HCT116 (cell line): ENCODE measurements at regions not wholly inside any gene's neighbourhood (a gene's known extent, or its start where the extent isn't known, plus 50 kb on each side); places are given as distances from the start of the nearest gene placed in this dataset.

Experiments used
- ATAC-seq: fragments of 200-7000 bp; cut with Tn5 transposase; 2 replicates; pipeline ENCODE4 v1.9.1; 2020; ENCODE audit warnings: mild to moderate bottlenecking, moderate library complexity
- BruUV-seq: library from RNA; stranded (reverse); fragments of 400-500 nt; replicated peaks from 2 replicates; lab custom pipeline; 2021; lab: Mats Ljungman, UMichigan
- CTCF ChIA-PET: fragments of 300-600 bp; sonication (Branson Sonifier 250); formaldehyde crosslinking; loops from one replicate; lab custom pipeline; 2021; ENCODE audit warnings: antibody characterized with exemption; lab: Charles Lee
- POLR2A ChIA-PET: fragments of 300-600, 350-600 bp; sonication (Branson Sonifier 250); formaldehyde crosslinking; loops from one replicate; lab custom pipeline; 2021; ENCODE audit warnings: antibody characterized with exemption; lab: Charles Lee
- RAD21 ChIA-PET, 2 experiments: fragments of 300-600 bp; sonication (Branson Sonifier 250); formaldehyde crosslinking; loops; one replicate each; lab custom pipeline; 2023; ENCODE audit warnings: low total read pairs in 2 of 2; ENCODE audit not compliant: uncharacterized antibody in 2 of 2, unreplicated experiment in 2 of 2, low non-redundant PET in 1 of 2; lab: Charles Lee
- DNase-seq: peaks from one replicate; pipeline ENCODE4 v3.0.0-alpha.2; 2010; ENCODE audit warnings: low read depth, low spot score
- H2AFZ ChIP-seq: fragments of 200-600 bp; shearing (Covaris generic), sonication (generic); 2 replicates; pipeline ENCODE4 v1.6.1; 2017; ENCODE audit warnings: low read depth, mixed run types, mixed read lengths, antibody characterized with exemption, low read length; ENCODE audit not compliant: poor library complexity, severe bottlenecking
- H3K27ac ChIP-seq: 2 replicates; pipeline ENCODE4 v1.5.1; 2012; ENCODE audit warnings: low read depth, low read length
- H3K27me3 ChIP-seq: fragments of 200-600 bp; sonication (generic); 2 replicates; pipeline ENCODE4 v1.6.1; 2016; ENCODE audit warnings: mixed run types, low read length, mixed read lengths; ENCODE audit not compliant: insufficient read depth
- H3K36me3 ChIP-seq, 2 experiments: fragments of 200-500 bp in 1 of 2; fragments of 200-600 bp in 1 of 2; sonication (Bioruptor generic) in 1 of 2; sonication (generic) in 1 of 2; 2 replicates each; pipeline versions ENCODE4 v1.5.1 to v1.6.1; 2014 to 2016; ENCODE audit warnings: low read length in 2 of 2, inconsistent platforms in 1 of 2, mixed read lengths in 1 of 2, mixed run types in 1 of 2; ENCODE audit not compliant: insufficient read depth in 2 of 2, control insufficient read depth in 1 of 2
- H3K4me1 ChIP-seq, 2 experiments: fragments of 200-600 bp in 1 of 2; sonication (generic) in 1 of 2; 2 replicates each; pipeline versions ENCODE4 v1.5.1 to v1.6.1; 2012 to 2017; ENCODE audit warnings: low read length in 2 of 2, inconsistent platforms in 1 of 2, mild to moderate bottlenecking in 1 of 2, mixed read lengths in 1 of 2, mixed run types in 1 of 2, moderate library complexity in 1 of 2; ENCODE audit not compliant: insufficient read depth in 2 of 2, control insufficient read depth in 1 of 2
- H3K4me2 ChIP-seq: fragments of 200-600 bp; sonication (generic); 2 replicates; pipeline ENCODE4 v1.6.1; 2017; ENCODE audit warnings: mixed run types, low read length, mixed read lengths
- H3K4me3 ChIP-seq, 2 experiments: fragments of 200-600 bp in 1 of 2; sonication (generic) in 1 of 2; replicated peaks in 1 of 2; 2 replicates each; pipeline ENCODE4 v1.5.1; 2011 to 2016; ENCODE audit warnings: low read length in 2 of 2, control low read depth in 1 of 2, low read depth in 1 of 2, mild to moderate bottlenecking in 1 of 2, mixed read lengths in 1 of 2, mixed run types in 1 of 2
- H3K79me2 ChIP-seq: fragments of 200-600 bp; sonication (generic); 2 replicates; pipeline ENCODE4 v1.6.1; 2017; ENCODE audit warnings: mild to moderate bottlenecking, mixed run types, low read length, moderate library complexity, mixed read lengths; ENCODE audit not compliant: insufficient read depth
- H3K9ac ChIP-seq: fragments of 200-600 bp; sonication (generic); 2 replicates; pipeline ENCODE4 v1.6.1; 2016; ENCODE audit warnings: low read length, mixed read lengths
- H3K9me2 ChIP-seq: fragments of 200-600 bp; sonication (generic), shearing (Covaris generic); 2 replicates; pipeline ENCODE4 v1.6.1; 2017; ENCODE audit warnings: mixed run types, mild to moderate bottlenecking, moderate library complexity; ENCODE audit not compliant: insufficient read depth
- H3K9me3 ChIP-seq, 2 experiments: fragments of 200-500 bp in 1 of 2; fragments of 200-600 bp in 1 of 2; sonication (Bioruptor generic) in 1 of 2; sonication (generic) in 1 of 2; 2 replicates each; pipeline ENCODE4 v1.6.1; 2014 to 2017; ENCODE audit warnings: low read length in 2 of 2, mixed read lengths in 2 of 2, inconsistent platforms in 1 of 2, low read depth in 1 of 2, mild to moderate bottlenecking in 1 of 2, mixed run types in 1 of 2, moderate library complexity in 1 of 2; ENCODE audit not compliant: control insufficient read depth in 1 of 2, insufficient read depth in 1 of 2
- H4K20me1 ChIP-seq: fragments of 200-600 bp; sonication (generic), shearing (Covaris generic); 2 replicates; pipeline ENCODE4 v1.6.1; 2017; ENCODE audit warnings: mixed run types, mild to moderate bottlenecking, moderate library complexity; ENCODE audit not compliant: insufficient read depth
- CBX3 ChIP-seq: IDR thresholded peaks from 2 replicates; pipeline ENCODE4 v1.6.1; 2012; ENCODE audit warnings: low read depth
- CEBPB ChIP-seq: IDR thresholded peaks from 2 replicates; pipeline ENCODE4 v1.6.1; 2012; ENCODE audit warnings: low read depth
- ELF1 ChIP-seq: IDR thresholded peaks from 2 replicates; pipeline ENCODE4 v1.6.1; 2012; ENCODE audit warnings: low read depth, borderline replicate concordance
- EZH2 ChIP-seq: fragments of 200-600 bp; sonication (generic); IDR thresholded peaks from 2 replicates; pipeline ENCODE4 v1.6.1; 2017; ENCODE audit warnings: antibody characterized with exemption, mixed run types
- EZH2phosphoT487 ChIP-seq: fragments of 200-600 bp; IDR thresholded peaks from 2 replicates; pipeline ENCODE4 v1.6.1; 2018; ENCODE audit warnings: antibody characterized with exemption, borderline replicate concordance
- FOSL1 ChIP-seq: IDR thresholded peaks from 2 replicates; pipeline ENCODE4 v1.6.1; 2012; ENCODE audit warnings: low read depth
- JUND ChIP-seq: IDR thresholded peaks from 2 replicates; pipeline ENCODE4 v1.6.1; 2012
- POLR2A ChIP-seq: IDR thresholded peaks from 2 replicates; pipeline ENCODE4 v1.7.0; 2011; ENCODE audit warnings: borderline replicate concordance; ENCODE audit not compliant: insufficient read depth, insufficient read length; ENCODE audit errors: extremely low read depth
- POLR2AphosphoS5 ChIP-seq: IDR thresholded peaks from 2 replicates; pipeline ENCODE4 v1.6.1; 2011; ENCODE audit warnings: mild to moderate bottlenecking, low read depth, low read length, moderate library complexity
- RAD21 ChIP-seq: IDR thresholded peaks from 2 replicates; pipeline ENCODE4 v1.6.1; 2012; ENCODE audit warnings: low read depth, mild to moderate bottlenecking
- SIN3A ChIP-seq: IDR thresholded peaks from 2 replicates; pipeline ENCODE4 v1.6.1; 2012; ENCODE audit warnings: low read depth
- ZBTB33 ChIP-seq: IDR thresholded peaks from 2 replicates; pipeline ENCODE4 v1.6.1; 2011; ENCODE audit warnings: mild to moderate bottlenecking, low read length, moderate library complexity; ENCODE audit not compliant: insufficient replicate concordance; ENCODE audit errors: extremely low read depth
- ZNF274 ChIP-seq: fragments of 200-500 bp; sonication (Bioruptor generic); IDR thresholded peaks from 2 replicates; pipeline ENCODE4 v1.6.1; 2014; ENCODE audit warnings: mild to moderate bottlenecking, low read depth, low read length, inconsistent platforms
- intact Hi-C: fragments of 100-400 bp; cut with micrococcal nuclease; formaldehyde crosslinking; loops from 2 replicates; pipeline ENCODE4 v1.10.0; 2022
- TF ChIP-seq, protein P1 (sequence below), 3 experiments: fragments of 200-600 bp in 1 of 3; sonication (generic) in 1 of 3; IDR thresholded peaks in 2 of 3; conservative IDR thresholded peaks in 1 of 3; 2 replicates each; pipeline ENCODE4 v1.5.1; 2012 to 2017; ENCODE audit warnings: low read depth in 2 of 3, low read length in 2 of 3, antibody characterized with exemption in 1 of 3, borderline replicate concordance in 1 of 3, control low read depth in 1 of 3, mild to moderate bottlenecking in 1 of 3, mixed read lengths in 1 of 3, mixed run types in 1 of 3, moderate library complexity in 1 of 3; ENCODE audit not compliant: insufficient read depth in 1 of 3

- no peak; the same call in 1 of the 2 replicates for ATAC-seq
These were observed 244.7 kb upstream of the GPR26 start for GRCh38 chr10:123421461-123421860.

More at GRCh38 chr10:123421461-123421860, 244.7 kb upstream of the GPR26 start:
- Histone ChIP-seq H3K4me1 (no peaks in the 10 kb centered on the region), H3K4me3 (no peak overlapping the region), H3K9me3 (no peaks in the 10 kb centered on the region), H3K9ac (no peak overlapping the region), H3K4me2 (no peak overlapping the region), H2AFZ (no peak overlapping the region), H3K79me2 (no peaks in the 10 kb centered on the region), H3K36me3 (no peaks in the 10 kb centered on the region), H3K27me3 (no peaks in the 10 kb centered on the region), H4K20me1 (no peaks in the 10 kb centered on the region), H3K9me2 (no peaks in the 10 kb centered on the region), H3K27ac (no peak overlapping the region)
- no peak for DNase-seq
- intact Hi-C loops = no loop called here
- CTCF ChIA-PET = no interaction called here
- BruUV-seq = no TSS peak
- RAD21 ChIA-PET = no interaction called here
- POLR2A ChIA-PET = no interaction called here
- TF ChIP-seq CBX3 = no peak
- TF ChIP-seq CEBPB = no peak
- no peak for TF ChIP-seq RAD21
- no peak for TF ChIP-seq EZH2
- TF ChIP-seq POLR2A = no peak
- TF ChIP-seq EZH2phosphoT487 = no peak
- no peak for TF ChIP-seq ELF1
- no peak for TF ChIP-seq FOSL1
- TF ChIP-seq JUND = no peak
- TF ChIP-seq POLR2AphosphoS5 = no peak
- no peak for TF ChIP-seq SIN3A
- no peak for TF ChIP-seq ZNF274
- TF ChIP-seq, protein P1, sequence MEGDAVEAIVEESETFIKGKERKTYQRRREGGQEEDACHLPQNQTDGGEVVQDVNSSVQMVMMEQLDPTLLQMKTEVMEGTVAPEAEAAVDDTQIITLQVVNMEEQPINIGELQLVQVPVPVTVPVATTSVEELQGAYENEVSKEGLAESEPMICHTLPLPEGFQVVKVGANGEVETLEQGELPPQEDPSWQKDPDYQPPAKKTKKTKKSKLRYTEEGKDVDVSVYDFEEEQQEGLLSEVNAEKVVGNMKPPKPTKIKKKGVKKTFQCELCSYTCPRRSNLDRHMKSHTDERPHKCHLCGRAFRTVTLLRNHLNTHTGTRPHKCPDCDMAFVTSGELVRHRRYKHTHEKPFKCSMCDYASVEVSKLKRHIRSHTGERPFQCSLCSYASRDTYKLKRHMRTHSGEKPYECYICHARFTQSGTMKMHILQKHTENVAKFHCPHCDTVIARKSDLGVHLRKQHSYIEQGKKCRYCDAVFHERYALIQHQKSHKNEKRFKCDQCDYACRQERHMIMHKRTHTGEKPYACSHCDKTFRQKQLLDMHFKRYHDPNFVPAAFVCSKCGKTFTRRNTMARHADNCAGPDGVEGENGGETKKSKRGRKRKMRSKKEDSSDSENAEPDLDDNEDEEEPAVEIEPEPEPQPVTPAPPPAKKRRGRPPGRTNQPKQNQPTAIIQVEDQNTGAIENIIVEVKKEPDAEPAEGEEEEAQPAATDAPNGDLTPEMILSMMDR (IDR thresholded peaks at IDR 0.05 in 2 of 3, conservative IDR thresholded peaks at IDR 0.05 in 1 of 3; ENCODE audit: borderline replicate concordance in 1 of 3, insufficient read depth in 1 of 3, low read depth in 2 of 3, low read length in 2 of 3) = no peak
- TF ChIP-seq ZBTB33 = no peak
